ENCODE measurements at regions not wholly inside any gene's neighbourhood (a gene's known extent, or its start where the extent isn't known, plus 50 kb on each side); places are given as distances from the start of the nearest gene placed in this dataset.
"Not testable (repeated sequence)": the region's sequence is repeated elsewhere in the genome, so short reads cannot be mapped to it uniquely, and the experiment has no call there.

GRCh38 chr5:124021066-124021641 is 509.2 kb downstream of the CSNK1G3 start:
- Histone ChIP-seq H3K27ac (ENCODE audit: low read depth, low read length) (no peak overlapping the region), H3K4me1 (ENCODE audit: control insufficient read depth in 3 of 3, insufficient read depth in 3 of 3, low read length in 3 of 3) (no peaks in the 10 kb centered on the region), H3K4me3 (ENCODE audit: low read length in 3 of 3) (no peak overlapping the region), H3K9ac (ENCODE audit: low read depth in 1 of 3, low read length in 3 of 3) (no peak overlapping the region), H3K9me3 (ENCODE audit: control insufficient read depth in 3 of 3, low read length in 3 of 3) (no peaks in the 10 kb centered on the region), H3K36me3 (ENCODE audit: control insufficient read depth in 3 of 3, insufficient read depth in 3 of 3, low read length in 3 of 3) (no peaks in the 10 kb centered on the region), H3K27me3 (ENCODE audit: control insufficient read depth in 3 of 3, insufficient read depth in 3 of 3, low read length in 3 of 3) (no peaks in the 10 kb centered on the region)

GRCh38 chr5:124017321-124017720 is 505.3 kb downstream of the CSNK1G3 start:
- H3K4me3 ChIP-seq (ENCODE audit: low read length in 3 of 3); H3K4me1 ChIP-seq (ENCODE audit: control insufficient read depth in 3 of 3, insufficient read depth in 3 of 3, low read length in 3 of 3): not testable (repeated sequence)

GRCh38 chr5:124007675-124008398 is 495.9 kb downstream of the CSNK1G3 start:
- H3K27me3 ChIP-seq (ENCODE audit: control insufficient read depth in 3 of 3, insufficient read depth in 3 of 3, low read length in 3 of 3), result no peaks in the 10 kb centered on the region
- peaks cover 0 to 8% (median 0%) of the 10 kb centered on the region in 3 donors for H3K9me3 ChIP-seq (ENCODE audit: control insufficient read depth in 3 of 3, low read length in 3 of 3)
- H3K4me1 ChIP-seq (ENCODE audit: control insufficient read depth in 3 of 3, insufficient read depth in 3 of 3, low read length in 3 of 3), result no peaks in the 10 kb centered on the region
- H3K4me3 ChIP-seq (ENCODE audit: low read length in 3 of 3), result no peak overlapping the region
- H3K36me3 ChIP-seq (ENCODE audit: control insufficient read depth in 3 of 3, insufficient read depth in 3 of 3, low read length in 3 of 3), result no peaks in the 10 kb centered on the region
- H3K9ac ChIP-seq (ENCODE audit: low read depth in 1 of 3, low read length in 3 of 3), result no peak overlapping the region
- no peak overlapping the region for H3K27ac ChIP-seq (ENCODE audit: low read depth, low read length)

More at GRCh38 chr5:124017321-124017720, 505.3 kb downstream of the CSNK1G3 start:
- not testable (repeated sequence) for H3K36me3 ChIP-seq (ENCODE audit: control insufficient read depth in 3 of 3, insufficient read depth in 3 of 3, low read length in 3 of 3); H3K27me3 ChIP-seq (ENCODE audit: control insufficient read depth in 3 of 3, insufficient read depth in 3 of 3, low read length in 3 of 3); H3K9me3 ChIP-seq (ENCODE audit: control insufficient read depth in 3 of 3, low read length in 3 of 3); H3K9ac ChIP-seq (ENCODE audit: low read depth in 1 of 3, low read length in 3 of 3); H3K27ac ChIP-seq (ENCODE audit: low read depth, low read length)

GRCh38 chr5:124001036-124001615 is 489.1 kb downstream of the CSNK1G3 start:
- H3K9ac ChIP-seq (ENCODE audit: low read depth in 1 of 3, low read length in 3 of 3), result no peak overlapping the region
- H3K27me3 ChIP-seq (ENCODE audit: control insufficient read depth in 3 of 3, insufficient read depth in 3 of 3, low read length in 3 of 3), result no peaks in the 10 kb centered on the region
- H3K9me3 ChIP-seq (ENCODE audit: control insufficient read depth in 3 of 3, low read length in 3 of 3), result no peaks in the 10 kb centered on the region
- H3K27ac ChIP-seq (ENCODE audit: low read depth, low read length), result no peak overlapping the region
- no peak overlapping the region for H3K4me3 ChIP-seq (ENCODE audit: low read length in 3 of 3)
- no peaks in the 10 kb centered on the region for H3K4me1 ChIP-seq (ENCODE audit: control insufficient read depth in 3 of 3, insufficient read depth in 3 of 3, low read length in 3 of 3)
- H3K36me3 ChIP-seq (ENCODE audit: control insufficient read depth in 3 of 3, insufficient read depth in 3 of 3, low read length in 3 of 3), result no peaks in the 10 kb centered on the region

- no peak overlapping the region for H3K27ac ChIP-seq (ENCODE audit: low read depth, low read length)
- no peaks in the 10 kb centered on the region for H3K27me3 ChIP-seq (ENCODE audit: control insufficient read depth in 3 of 3, insufficient read depth in 3 of 3, low read length in 3 of 3)
- no peak overlapping the region for H3K9ac ChIP-seq (ENCODE audit: low read depth in 1 of 3, low read length in 3 of 3)
- H3K9me3 ChIP-seq (ENCODE audit: control insufficient read depth in 3 of 3, low read length in 3 of 3), result no peaks in the 10 kb centered on the region
- H3K4me3 ChIP-seq (ENCODE audit: low read length in 3 of 3), result no peak overlapping the region
- H3K4me1 ChIP-seq (ENCODE audit: control insufficient read depth in 3 of 3, insufficient read depth in 3 of 3, low read length in 3 of 3), result no peaks in the 10 kb centered on the region
- H3K36me3 ChIP-seq (ENCODE audit: control insufficient read depth in 3 of 3, insufficient read depth in 3 of 3, low read length in 3 of 3), result no peaks in the 10 kb centered on the region
Measured at GRCh38 chr5:124000538-124000937, 488.6 kb downstream of the CSNK1G3 start.

- Histone ChIP-seq H3K4me1 (ENCODE audit: control insufficient read depth in 3 of 3, insufficient read depth in 3 of 3, low read length in 3 of 3) (no peaks in the 10 kb centered on the region), H3K9ac (ENCODE audit: low read depth in 1 of 3, low read length in 3 of 3) (no peak overlapping the region), H3K36me3 (ENCODE audit: control insufficient read depth in 3 of 3, insufficient read depth in 3 of 3, low read length in 3 of 3) (no peaks in the 10 kb centered on the region), H3K9me3 (ENCODE audit: control insufficient read depth in 3 of 3, low read length in 3 of 3) (no peaks in the 10 kb centered on the region), H3K27ac (ENCODE audit: low read depth, low read length) (no peak overlapping the region), H3K4me3 (ENCODE audit: low read length in 3 of 3) (no peak overlapping the region), H3K27me3 (ENCODE audit: control insufficient read depth in 3 of 3, insufficient read depth in 3 of 3, low read length in 3 of 3) (no peaks in the 10 kb centered on the region)
Measured at GRCh38 chr5:123997462-123998215, 485.7 kb downstream of the CSNK1G3 start.

- Histone ChIP-seq H3K27me3 (ENCODE audit: control insufficient read depth in 3 of 3, insufficient read depth in 3 of 3, low read length in 3 of 3) (no peaks in the 10 kb centered on the region), H3K27ac (ENCODE audit: low read depth, low read length) (no peak overlapping the region), H3K4me3 (ENCODE audit: low read length in 3 of 3) (no peak overlapping the region), H3K9ac (ENCODE audit: low read depth in 1 of 3, low read length in 3 of 3) (no peak overlapping the region), H3K9me3 (ENCODE audit: control insufficient read depth in 3 of 3, low read length in 3 of 3) (no peaks in the 10 kb centered on the region), H3K36me3 (ENCODE audit: control insufficient read depth in 3 of 3, insufficient read depth in 3 of 3, low read length in 3 of 3) (no peaks in the 10 kb centered on the region), H3K4me1 (ENCODE audit: control insufficient read depth in 3 of 3, insufficient read depth in 3 of 3, low read length in 3 of 3) (no peaks in the 10 kb centered on the region)
Measured at GRCh38 chr5:123997064-123997461, 485.1 kb downstream of the CSNK1G3 start.

GRCh38 chr5:123992641-123993040 is 480.7 kb downstream of the CSNK1G3 start:
- no peaks in the 10 kb centered on the region for H3K9me3 ChIP-seq (ENCODE audit: control insufficient read depth in 3 of 3, low read length in 3 of 3)
- H3K9ac ChIP-seq (ENCODE audit: low read depth in 1 of 3, low read length in 3 of 3), result no peak overlapping the region
- no peaks in the 10 kb centered on the region for H3K36me3 ChIP-seq (ENCODE audit: control insufficient read depth in 3 of 3, insufficient read depth in 3 of 3, low read length in 3 of 3)
- H3K4me3 ChIP-seq (ENCODE audit: low read length in 3 of 3), result no peak overlapping the region
- no peaks in the 10 kb centered on the region for H3K4me1 ChIP-seq (ENCODE audit: control insufficient read depth in 3 of 3, insufficient read depth in 3 of 3, low read length in 3 of 3)
- no peaks in the 10 kb centered on the region for H3K27me3 ChIP-seq (ENCODE audit: control insufficient read depth in 3 of 3, insufficient read depth in 3 of 3, low read length in 3 of 3)
- H3K27ac ChIP-seq (ENCODE audit: low read depth, low read length), result no peak overlapping the region

GRCh38 chr5:123987956-123988355 is 476.0 kb downstream of the CSNK1G3 start:
- H3K9me3 ChIP-seq (ENCODE audit: control insufficient read depth in 3 of 3, low read length in 3 of 3), result no peaks in the 10 kb centered on the region
- no peak overlapping the region for H3K27ac ChIP-seq (ENCODE audit: low read depth, low read length)
- H3K36me3 ChIP-seq (ENCODE audit: control insufficient read depth in 3 of 3, insufficient read depth in 3 of 3, low read length in 3 of 3), result no peaks in the 10 kb centered on the region
- H3K9ac ChIP-seq (ENCODE audit: low read depth in 1 of 3, low read length in 3 of 3), result no peak overlapping the region
- H3K27me3 ChIP-seq (ENCODE audit: control insufficient read depth in 3 of 3, insufficient read depth in 3 of 3, low read length in 3 of 3), result no peaks in the 10 kb centered on the region
- no peaks in the 10 kb centered on the region for H3K4me1 ChIP-seq (ENCODE audit: control insufficient read depth in 3 of 3, insufficient read depth in 3 of 3, low read length in 3 of 3)
- no peak overlapping the region for H3K4me3 ChIP-seq (ENCODE audit: low read length in 3 of 3)
